GM18502 (cell line): ENCODE measurements at regions not wholly inside any gene's neighbourhood (a gene's known extent, or its start where the extent isn't known, plus 50 kb on each side); places are given as distances from the start of the nearest gene placed in this dataset.

ENCODE experiments used
- ATAC-seq: cut with Tn5 transposase; IDR thresholded peaks from one replicate; pipeline ENCODE4 v1.9.1; 2021; ENCODE audit warnings: mild to moderate bottlenecking; ENCODE audit not compliant: unreplicated experiment, poor library complexity

DNA sequence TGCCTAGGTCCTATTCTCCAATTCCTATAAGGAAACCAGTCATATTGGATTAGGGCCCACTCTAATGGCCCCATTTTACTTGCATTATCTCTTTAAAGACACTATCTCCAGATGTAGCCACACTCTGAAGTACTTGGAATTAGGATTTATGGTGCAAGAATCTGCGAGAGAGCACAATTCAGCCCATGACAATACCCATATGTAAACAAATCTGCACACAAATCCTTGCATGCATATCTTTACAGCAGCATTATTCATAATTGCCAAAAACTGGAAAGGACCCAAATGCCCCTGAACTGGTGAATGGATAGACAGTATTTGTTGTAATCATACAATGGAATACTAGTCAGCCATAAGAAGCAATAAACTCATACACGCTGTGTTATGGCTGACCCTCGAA is 229.8 kb upstream of the ADAMTS5 start:
- ATAC-seq = no peak

DNA sequence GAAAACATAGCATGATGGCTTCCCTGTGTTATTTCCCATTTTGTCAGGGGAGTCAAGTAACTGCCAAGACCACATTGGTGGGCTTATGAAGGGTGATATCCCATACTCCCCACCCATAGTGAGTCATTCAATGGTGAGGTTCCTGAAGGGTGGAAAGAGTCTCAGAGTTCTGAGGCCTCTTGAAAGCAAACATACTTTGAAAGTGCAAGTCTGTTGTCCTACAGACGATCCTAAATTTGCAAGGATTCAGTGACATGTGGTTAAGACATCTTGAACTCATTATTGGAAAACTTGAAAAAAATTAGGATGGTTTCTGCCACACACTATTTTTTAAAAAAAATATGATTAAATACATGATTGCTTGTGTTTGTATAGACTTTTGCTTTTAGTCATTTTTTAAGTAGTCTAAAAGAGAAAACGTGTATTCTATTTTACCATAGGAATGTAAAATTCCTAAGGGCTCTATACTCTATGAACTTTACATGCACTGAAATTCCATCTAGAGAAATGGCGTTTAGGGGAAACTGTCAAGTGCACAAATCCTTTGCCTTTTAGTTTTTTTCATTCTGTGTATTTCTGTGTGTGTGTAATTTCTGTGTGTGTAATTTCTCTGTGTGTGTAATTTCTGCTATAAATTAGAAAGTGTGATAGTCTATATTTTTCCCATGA is 225.5 kb upstream of the ADAMTS5 start:
- no peak for ATAC-seq

DNA sequence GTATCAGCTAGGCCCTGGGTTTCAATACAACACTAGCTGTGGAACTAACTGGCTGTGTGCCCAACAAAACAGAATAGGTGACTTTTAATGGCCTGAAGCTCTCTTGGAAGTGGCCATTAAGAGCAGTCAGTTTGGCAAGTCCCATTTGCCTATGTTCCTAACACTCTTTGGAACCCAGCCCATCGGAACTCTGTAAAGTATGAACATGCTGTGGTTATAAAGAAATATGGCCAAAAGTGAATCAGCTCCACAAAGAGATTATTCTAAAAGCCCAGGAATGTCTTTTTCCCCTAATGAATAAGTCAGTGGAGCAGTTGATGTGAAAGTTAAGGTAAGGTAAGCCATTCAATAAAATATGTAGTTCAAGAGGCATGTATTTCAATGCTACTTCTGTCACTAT is 223.7 kb upstream of the ADAMTS5 start:
- ATAC-seq = no peak

DNA sequence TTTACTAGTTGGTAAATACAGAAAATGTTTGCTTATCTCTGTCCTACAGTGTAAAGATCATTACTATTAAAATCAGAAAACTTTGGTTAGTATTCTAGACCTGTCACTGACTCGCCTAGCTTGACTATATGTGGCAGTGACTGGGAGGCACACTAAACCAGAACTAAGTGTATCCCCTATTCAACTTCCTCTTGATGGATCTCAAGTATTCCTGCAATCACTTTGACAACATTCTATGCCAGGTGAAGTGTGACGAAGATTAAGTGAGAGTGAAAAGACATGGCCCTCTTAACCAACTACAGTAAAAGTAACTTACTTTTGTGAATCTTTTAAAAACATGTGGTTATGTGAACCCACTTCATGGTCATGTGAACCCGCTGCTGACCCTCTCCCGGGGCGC is 223.0 kb upstream of the ADAMTS5 start:
- no peak for ATAC-seq

DNA sequence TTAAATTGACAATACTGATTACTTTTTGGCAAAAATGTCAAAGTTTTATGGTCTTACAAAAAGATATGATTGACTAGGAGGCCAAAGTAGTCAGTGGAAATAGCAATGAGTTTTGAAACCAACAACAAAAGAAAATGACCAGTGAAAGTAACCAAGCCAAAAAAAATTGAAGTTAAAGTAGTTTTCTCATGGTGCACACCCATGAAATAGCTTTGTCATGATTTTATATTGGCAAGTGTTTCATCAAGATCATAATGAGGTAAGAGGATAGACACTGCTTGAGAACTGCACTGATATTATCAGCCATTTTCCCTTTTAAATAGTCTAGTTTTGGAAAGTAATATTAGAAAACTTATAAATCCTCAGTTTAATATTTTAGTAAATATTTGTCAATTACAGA is 206.2 kb upstream of the ADAMTS5 start:
- no peak for ATAC-seq

DNA sequence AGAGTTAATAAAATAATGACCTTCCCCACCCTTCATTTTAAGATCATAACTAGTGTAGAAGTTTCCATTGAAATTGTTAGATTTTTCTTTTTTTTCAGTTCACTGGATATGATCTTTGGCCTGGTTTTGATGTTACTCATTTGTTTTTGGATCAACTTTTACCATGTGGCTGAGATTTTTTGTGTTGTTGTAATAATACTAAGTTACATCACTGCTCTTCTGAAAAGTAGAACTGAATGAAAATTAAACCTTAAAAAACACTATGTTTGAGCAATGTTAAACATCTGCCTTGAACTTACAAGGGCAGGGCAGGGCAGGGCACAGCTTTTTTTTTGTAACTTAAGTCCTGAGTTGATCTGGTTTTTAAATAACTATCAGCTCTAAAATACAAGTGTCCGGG is 204.8 kb upstream of the ADAMTS5 start:
- no peak for ATAC-seq

DNA sequence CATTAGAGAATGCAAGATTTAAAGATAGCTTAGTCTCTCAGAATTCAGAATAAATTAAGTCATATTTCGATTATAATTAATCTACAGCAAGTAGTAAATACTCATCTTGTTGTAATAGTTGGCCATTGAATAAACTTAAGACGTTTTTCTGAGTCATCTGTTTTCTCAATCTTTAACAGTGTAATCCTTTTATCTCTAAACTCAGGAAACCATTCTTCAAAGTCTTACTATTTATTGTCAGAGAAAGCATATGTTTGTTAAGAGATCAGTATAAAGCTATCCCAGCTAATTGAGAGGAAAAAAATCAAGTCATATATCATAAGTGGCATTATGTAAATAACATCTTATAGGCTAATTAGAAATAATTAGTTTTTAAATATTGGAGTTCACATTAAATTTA is 201.2 kb upstream of the ADAMTS5 start:
- no peak for ATAC-seq

DNA sequence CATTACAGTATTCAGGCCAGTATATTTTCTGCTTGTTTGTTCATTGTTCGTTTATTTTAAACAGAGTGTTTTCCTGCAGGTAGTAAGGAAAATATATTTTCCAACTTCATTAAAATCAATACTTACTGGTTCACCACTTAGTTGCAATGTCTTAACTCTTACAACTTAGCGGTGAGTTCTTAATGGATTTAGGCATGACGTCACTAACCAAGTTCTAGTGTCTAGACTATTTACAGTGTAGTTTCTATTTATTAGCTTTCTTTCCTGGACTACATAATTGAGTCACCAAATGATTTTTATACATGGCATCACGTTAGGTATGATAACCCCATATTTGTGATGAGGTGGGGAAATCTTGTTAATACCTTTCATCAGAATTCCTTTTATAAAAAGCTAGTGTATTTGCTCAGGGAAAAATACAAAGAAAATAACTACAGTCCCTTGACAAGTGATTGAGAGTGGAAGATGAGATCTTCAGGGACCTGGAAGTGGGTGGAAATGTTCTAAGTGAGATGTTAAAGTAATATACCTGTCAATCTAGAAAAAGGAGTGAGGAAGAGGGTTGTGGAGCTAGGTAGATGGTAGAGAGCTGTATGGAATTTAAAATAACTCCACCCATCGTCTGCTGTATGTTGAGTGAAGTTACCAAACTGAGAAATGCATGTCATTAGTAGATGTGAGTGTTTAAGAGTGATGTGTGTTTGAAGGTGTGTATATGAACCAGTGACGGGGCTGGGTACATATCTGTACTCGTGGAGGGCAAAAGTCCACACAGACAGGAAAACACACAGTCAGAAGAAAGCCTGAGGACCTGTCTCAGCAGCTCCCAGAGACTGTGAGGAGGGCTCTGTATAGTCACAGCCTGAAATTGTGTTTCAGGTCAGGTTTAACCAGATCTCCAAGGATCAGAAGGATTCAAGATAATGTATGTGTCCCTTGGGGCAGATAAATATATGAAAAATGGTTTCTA is 197.6 kb upstream of the ADAMTS5 start:
- ATAC-seq = no peak

DNA sequence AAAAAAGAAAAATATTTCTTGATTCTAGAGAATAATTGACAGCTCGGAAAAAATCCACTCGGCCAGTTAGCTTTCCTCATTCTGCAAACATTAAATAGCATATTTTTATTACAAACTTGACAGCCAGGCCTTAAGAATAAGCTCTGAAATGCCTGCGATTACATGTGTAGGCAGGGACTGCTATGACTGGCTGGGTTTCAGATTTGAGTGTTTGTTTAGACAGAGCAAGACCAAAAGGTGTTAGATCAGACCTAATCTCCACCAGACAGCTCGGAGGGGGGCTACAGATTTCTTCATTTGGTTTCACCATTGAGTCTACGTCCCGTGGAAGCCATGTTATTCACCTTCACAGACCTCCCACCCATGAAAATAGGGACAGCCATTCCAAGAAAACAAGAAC is 192.1 kb upstream of the ADAMTS5 start:
- no peak for ATAC-seq

DNA sequence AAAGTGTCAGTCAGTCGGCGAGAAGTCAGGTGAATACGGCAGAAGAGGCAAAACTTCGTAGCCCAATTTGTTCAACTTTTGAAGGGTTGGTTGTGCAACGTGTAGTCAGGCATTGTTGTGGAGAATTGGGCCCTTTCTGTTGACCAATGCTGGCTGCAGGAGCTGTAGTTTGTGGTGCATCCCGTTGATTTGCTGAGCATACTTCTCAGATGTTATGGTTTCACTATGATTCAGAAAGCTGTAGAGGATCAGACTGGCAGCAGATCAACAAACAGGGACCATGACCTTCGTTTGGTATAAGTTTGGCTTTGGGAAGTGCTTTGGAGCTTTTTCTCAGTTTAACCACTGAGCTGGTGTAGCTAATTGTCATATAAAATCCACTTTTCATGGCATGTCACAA is 190.2 kb upstream of the ADAMTS5 start:
- no peak for ATAC-seq

DNA sequence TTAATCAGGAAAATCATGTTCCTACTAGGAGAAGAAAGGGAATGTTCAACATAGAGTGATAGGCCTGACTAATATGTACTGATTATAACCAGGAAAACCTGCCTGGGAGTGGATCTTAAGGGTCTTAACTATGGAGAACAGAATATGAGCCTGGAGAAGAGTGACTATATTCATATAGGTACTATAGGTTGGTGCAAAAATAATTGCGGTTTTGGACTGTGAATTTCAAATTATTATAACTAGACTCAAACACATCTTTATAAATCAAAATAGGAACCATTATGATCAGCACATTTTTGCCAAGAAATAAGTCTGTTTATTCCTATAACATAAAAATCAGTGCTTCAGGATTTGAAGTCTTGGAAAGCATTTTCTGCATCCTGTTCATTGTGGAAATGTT is 189.8 kb upstream of the ADAMTS5 start:
- ATAC-seq = no peak

DNA sequence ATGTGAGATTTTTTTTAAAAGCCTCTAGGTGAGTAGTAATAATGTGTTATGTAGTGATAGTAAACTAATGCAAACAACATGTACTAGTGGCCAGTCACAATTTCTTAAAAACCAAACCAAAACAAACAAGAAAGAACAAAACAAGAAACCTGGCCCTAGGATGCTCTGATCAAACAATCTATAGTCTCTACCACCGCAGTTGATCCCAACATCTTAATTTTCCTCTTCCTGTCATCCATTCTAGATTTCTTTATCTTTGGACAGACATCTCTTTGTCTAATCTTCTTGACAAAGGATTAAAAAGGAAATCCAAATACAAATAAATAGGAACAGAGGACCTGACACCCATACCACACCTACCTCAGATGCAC is 188.2 kb upstream of the ADAMTS5 start:
- ATAC-seq = no peak

DNA sequence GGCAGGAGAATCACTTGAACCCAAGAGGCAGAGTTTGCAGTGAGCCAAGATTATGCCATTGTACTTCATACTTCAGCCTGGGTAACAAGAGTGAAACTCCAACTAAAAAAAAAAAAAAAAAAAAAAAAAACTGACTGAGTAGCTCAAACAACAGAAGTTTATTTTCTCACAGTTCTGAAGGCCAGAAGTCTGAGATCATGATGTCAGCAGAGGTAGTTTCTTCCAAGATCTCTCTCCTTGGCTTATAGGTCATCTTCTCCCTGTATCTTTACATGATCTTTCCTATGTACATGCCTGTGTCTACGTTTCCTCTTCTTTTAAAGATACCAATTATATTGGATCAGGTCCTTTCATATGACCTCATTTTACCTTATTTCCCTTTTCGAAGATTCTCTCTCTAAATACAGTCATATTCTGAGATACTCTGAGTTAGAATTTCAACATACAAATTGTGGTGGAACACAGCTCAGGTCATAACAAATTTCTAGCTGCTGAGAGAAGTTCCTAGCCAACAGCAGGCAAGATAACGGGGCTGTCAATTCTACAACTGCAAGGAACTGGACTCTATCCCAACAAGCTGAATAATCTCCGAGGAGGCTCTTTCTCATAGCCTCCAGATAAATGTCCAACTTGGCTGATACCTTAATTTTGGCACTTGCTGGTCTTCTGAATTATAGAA is 187.7 kb upstream of the ADAMTS5 start:
- no peak for ATAC-seq

DNA sequence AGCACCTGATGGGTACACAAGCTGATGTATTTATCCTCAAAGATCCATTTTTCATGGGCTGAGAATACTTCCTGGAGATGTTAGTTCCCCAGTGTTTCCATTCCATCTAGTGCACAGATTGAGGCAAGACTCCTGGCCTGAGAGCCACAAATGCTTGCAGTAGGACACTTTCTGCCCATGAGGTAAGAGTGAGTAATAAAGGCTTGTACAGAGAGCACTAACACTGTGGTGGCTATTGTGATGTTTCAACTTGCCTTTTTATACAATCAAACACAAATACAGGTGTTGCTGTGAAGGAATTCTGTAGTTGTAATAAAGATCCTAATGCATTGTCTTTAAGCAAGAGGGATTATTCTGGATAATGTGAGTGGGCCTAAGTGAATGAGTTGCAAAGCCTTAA is 186.1 kb upstream of the ADAMTS5 start:
- no peak for ATAC-seq

DNA sequence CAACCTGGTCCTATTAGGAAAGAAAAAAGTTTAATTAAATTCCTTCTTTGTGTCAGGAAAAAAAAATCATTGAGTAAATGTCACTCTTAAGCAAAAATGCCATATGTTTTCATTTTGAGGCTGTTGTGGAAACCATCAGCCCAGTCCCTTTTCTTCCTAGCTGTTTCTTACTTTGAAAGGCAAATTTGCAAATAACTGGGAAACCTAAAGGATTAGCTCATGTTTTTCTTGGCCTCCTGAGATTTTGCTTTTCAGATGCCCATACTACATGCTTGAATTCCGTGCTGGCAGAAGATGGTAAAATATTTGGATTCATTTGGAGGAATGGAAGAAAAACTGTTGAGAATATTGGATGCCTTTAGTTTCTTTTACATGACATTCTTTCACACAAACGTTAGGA is 182.1 kb upstream of the ADAMTS5 start:
- ATAC-seq = no peak

DNA sequence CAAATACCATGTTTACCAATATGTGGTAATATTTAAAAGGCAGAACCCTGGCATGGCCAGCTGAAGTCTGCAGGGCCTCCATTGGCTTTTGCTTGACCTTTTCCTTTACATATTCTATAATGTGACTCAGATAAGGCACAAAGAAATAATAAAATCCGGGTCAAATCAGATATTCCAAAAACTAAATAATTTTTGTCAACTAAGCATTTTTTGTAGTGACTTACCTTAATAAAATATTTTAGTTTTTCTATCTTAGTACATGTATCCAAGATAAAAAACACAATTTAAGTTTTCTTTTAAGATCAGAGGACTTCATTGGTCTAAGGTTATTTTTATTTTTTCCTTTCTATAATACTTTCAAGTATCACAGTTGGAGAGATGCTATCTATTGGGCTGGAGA is 179.4 kb upstream of the ADAMTS5 start:
- no peak for ATAC-seq

DNA sequence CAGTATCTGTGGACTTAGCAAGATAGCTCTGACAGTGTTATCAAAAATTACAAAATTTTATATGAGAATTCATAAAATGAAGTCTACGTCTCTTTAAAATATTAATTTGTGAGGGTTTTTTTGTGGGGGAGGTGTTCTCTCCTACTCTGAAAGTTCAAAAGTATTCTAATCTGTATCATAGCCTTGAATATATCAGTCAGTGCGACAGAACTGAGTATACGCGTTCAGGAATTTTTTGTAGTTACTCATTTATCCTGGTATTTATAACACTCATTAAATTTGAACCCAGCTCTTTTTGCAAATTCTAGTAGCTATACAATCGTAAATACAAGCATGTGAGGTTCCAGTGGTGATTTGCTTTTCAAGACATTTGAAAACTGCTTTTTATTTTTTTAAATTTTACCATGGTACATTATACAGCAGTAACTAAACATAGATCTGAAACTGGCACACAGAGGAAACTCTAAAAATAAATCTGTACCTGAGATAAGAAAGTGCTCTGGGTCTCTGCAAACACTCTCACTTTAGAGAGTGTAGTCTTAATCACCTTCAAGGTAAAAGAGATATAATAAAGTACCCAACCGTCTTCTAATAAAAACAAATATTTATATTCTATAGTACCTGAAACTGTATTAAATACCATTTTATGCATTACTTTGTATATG is 178.4 kb upstream of the ADAMTS5 start:
- ATAC-seq = no peak

DNA sequence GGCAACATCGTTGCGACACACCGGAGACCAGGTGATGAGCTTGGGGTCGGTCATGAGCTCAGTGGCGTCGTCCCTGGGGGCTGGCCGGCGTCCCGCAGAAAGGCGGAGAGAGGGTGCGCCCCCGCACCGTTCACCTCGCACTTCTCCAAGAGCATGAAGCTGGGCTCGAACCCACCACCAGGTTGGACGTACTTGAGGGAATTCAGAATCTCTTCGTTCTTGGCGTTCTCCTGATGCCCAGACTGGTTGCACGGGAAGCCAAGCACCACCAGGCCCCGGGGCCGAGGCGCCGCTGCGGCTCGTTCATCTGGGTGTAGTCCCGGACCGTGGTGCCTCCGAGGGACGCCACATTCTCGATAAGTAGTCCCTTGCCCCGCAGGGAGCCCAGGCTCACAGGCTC is 176.6 kb upstream of the ADAMTS5 start:
- ATAC-seq = no peak

DNA sequence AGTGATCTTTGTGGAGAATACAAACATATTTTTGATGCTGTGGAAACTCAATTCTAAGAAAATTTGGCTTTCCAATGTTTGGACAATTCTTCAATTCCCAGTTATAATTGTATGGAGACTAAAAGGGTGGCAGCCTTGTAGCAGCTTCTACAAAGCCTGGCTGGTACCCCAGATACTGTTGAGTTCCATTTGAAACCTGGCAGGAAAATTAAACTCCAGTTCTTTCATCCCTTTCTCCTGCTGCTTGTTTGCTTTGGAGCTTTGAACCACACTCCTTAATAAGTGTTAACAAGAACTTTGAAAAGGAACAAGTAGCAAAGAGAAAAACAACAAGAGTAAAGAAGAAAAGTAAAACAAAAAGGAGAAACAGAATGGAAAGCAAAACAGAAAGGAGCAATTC is 172.6 kb upstream of the ADAMTS5 start:
- ATAC-seq = no peak

DNA sequence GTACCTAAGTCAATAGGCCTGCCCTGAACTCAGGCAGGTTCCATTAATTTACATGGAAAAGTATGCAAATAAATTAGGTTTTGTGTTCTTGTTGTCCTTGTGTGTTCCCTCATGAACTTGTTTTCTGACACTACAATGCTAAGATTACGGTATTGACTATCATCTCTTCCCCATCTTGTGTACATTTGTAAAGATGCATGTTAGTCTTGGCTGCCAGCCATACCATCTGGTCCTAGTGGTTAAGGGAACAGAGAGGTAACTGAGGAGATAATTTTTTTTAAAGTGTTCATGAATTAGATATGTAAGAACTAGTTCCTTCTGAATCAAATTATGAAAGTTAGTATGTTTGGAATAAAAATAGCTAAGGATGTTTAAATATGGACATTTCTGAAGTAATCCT is 167.6 kb upstream of the ADAMTS5 start:
- ATAC-seq = no peak

DNA sequence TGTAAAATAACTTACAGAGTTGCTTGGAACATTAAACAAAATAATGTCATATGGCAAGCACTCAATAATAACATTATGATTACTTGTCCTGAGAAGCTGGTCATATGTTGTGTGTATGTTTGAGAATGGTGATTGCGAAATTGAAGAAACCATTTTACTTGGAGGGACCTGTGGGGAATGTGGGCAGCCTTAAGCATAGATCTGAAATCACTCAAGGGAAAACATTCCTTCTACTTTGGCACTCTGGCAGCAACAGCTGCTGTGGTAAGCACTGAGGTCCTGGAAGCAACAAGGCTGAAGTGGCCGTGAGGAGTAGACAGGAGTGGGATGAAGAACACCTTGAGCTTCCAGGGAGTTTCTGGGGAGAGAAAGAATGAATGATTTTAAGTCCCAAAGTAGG is 165.4 kb upstream of the ADAMTS5 start:
- no peak for ATAC-seq
